GM12891 (cell line): ENCODE measurements at regions not wholly inside any gene's neighbourhood (a gene's known extent, or its start where the extent isn't known, plus 50 kb on each side); places are given as distances from the start of the nearest gene placed in this dataset.

ENCODE experiments used
- PAX5 ChIP-seq: IDR thresholded peaks from 2 replicates; pipeline ENCODE4 v1.6.1; 2011; ENCODE audit warnings: low read length, moderate library complexity, mild to moderate bottlenecking; ENCODE audit not compliant: insufficient read depth, severe bottlenecking
- POLR2A ChIP-seq: IDR thresholded peaks from 2 replicates; pipeline ENCODE4 v1.6.1; 2011; ENCODE audit warnings: low read depth, low read length, control low read depth
- POLR2AphosphoS5 ChIP-seq: IDR thresholded peaks from 2 replicates; pipeline ENCODE4 v1.6.1; 2011; ENCODE audit warnings: low read depth, low read length, control low read depth
- SPI1 ChIP-seq: IDR thresholded peaks from 2 replicates; pipeline ENCODE4 v1.6.1; 2011; ENCODE audit warnings: low read depth, low read length, control low read depth
- TAF1 ChIP-seq: IDR thresholded peaks from 2 replicates; pipeline ENCODE4 v1.6.1; 2011; ENCODE audit warnings: low read depth, low read length, control low read depth

- no peak for TF ChIP-seq POLR2AphosphoS5
- TF ChIP-seq POLR2A = no peak
- TF ChIP-seq PAX5 = no peak
- TF ChIP-seq TAF1 = no peak
- TF ChIP-seq SPI1 = no peak
Measured at GRCh38 chrY:12526362-12527063, 174.5 kb upstream of the USP9Y start.
